ENCODE measurements at regions not wholly inside any gene's neighbourhood (a gene's known extent, or its start where the extent isn't known, plus 50 kb on each side); places are given as distances from the start of the nearest gene placed in this dataset.
"Not testable (repeated sequence)": the region's sequence is repeated elsewhere in the genome, so short reads cannot be mapped to it uniquely, and the experiment has no call there.

DNA sequence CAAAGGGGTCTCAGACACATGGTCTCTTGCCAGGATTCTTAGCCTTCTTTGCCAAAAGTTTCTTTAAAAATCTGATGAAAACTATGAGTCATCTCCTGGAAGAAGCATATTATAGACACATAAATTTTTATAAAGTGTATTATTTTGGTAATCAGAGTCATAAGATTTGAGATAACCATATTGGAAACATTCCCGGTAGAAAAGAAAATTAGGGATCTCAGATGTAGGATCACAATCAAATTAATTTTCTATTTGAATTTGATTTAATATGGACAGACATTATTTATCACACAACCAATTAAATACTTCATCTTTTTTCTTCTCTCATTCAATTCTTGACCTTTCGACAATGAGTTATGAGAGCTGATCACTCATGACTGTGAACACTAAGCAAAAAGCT, 347.7 kb upstream of the CDH8 start:
- DNase-seq (ENCODE audit: low spot score) (no peak), FAIRE-seq (no peak)

DNA sequence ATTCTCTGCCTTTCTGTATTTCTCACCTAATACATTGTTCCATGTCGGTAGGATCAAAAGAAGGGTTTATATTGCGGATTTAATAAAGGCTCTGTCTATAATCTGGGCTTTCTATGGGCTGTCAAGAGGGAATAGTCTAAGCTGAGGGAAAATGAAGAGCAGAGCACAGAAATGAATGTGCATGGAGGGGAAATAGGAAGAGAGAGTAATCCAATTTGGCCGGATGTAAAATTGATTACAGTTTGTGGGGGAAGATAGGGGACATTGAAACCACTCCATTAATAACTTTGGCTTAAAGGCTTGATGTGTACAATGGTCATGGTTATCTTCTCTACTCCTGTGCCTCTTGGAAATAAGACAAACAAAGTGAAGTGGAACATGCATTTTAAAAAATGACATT, 334.2 kb upstream of the CDH8 start:
- FAIRE-seq (no peak), DNase-seq (ENCODE audit: low spot score) (no peak)

DNA sequence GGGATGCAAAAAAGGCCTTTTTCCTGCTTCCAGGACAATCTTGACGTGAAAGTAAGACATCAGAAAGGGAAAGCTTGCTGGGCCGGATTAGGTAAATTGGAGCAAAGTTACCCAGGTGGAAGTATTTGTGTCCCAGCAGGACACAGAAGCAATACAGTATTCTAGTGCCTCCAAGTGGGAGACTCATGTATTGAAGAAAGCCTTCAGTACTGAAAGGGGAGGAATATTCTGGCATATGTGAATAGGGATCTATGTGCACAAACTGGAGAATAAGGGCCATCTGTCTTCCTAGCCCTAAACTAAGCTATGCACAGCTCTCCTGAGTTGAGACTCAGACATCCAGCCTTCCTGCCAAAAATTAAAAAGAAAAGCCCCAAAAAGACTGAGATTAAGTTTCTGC, 327.3 kb upstream of the CDH8 start:
- DNase-seq (ENCODE audit: low spot score) (no peak), FAIRE-seq (no peak)

DNA sequence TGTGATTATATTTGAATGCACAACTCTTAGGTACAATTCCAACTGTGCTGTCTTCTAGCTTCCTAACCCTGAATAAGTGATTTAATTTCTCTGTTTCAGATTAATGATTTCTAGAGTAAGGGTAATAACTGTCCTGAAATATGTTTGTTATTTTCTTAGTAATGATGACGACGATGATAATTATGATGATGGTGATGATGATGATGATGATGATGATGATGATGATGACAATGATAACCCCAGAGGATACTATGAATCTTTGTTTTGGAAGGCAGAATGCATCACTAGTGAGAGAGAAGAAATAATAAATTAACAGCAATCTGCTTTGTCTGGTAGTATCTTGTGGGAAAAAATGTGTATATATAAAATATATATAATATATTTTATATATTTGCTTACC, 317.1 kb upstream of the CDH8 start:
- DNase-seq (ENCODE audit: low spot score): no peak
- no peak for FAIRE-seq

DNA sequence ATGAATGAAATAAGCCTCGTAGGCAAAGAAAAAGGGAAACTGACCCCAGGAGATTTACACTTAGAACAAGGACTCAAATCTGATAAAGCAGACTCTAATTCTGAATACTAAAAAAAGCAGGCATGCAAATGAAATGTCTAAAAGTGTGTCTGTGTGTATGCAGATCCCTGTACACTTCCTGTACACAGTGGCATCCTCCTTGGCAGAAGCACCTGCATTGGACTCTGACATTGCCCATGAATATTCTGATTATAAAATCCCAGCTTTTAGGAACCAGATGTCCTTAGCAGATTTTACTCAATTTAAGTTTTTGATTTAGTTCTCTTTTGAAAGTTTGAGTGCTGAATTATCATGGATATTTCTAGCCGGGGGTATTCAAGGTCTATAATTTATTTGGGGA, 306.0 kb upstream of the CDH8 start:
- no peak for FAIRE-seq
- no peak for DNase-seq (ENCODE audit: low spot score)

DNA sequence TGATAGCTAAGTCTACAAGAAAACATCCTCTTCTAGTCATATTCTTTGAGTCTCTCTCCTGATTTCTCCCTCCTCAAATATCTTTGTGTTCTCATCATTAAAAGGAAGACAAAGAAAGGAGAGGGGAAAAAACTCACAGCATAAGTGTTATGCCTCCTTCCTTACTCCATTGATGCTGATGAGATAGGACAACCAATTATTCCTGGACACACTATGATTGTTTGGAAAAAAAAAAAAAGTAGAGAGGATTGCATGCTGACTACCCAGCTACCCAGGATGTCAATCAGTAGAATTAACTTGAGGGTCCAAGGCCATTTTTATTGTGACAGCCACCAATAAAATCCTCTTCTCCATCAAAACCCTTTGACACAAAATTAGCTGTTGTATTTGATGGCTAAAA, 299.1 kb upstream of the CDH8 start:
- no peak for FAIRE-seq
- DNase-seq (ENCODE audit: low spot score): no peak

DNA sequence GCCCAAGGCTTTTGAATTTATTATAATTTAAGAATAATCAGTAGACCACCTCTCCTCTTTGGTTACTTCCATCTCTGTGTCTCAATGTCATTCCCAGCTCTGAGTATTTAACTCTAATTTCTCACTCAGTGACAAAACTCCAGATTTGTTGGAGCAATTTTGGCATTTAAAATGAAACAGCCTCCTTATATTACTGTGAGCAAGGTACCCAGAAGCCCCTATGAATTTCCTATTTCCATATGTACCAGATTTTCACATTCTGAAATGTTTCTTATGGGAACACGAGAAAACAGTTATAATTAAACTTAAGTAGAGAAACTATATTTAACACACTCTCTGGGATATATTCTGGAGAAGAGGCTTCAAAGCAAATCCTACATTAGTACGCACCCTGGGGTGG, 285.4 kb upstream of the CDH8 start:
- no peak for FAIRE-seq
- DNase-seq (ENCODE audit: low spot score): no peak

DNA sequence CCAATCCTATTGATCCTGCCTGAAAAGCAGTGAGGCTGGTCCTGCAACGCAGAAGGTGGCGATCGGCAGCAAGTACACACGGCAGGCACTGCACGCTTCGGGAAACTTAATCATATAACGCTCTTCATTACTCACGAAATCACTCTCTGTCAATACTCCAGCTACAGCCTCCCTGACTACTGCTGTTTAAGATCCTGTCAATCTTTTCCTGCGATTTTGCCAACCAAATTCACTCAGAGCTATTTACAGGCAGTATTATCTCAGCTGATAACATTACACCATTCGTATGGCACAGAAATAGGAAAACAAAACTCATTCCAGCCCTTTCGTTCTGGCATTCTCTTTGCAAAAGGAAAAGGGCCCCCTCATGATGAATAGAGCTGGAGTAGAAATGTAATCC, 262.4 kb upstream of the CDH8 start:
- DNase-seq (ENCODE audit: low spot score): no peak
- no peak for FAIRE-seq

DNA sequence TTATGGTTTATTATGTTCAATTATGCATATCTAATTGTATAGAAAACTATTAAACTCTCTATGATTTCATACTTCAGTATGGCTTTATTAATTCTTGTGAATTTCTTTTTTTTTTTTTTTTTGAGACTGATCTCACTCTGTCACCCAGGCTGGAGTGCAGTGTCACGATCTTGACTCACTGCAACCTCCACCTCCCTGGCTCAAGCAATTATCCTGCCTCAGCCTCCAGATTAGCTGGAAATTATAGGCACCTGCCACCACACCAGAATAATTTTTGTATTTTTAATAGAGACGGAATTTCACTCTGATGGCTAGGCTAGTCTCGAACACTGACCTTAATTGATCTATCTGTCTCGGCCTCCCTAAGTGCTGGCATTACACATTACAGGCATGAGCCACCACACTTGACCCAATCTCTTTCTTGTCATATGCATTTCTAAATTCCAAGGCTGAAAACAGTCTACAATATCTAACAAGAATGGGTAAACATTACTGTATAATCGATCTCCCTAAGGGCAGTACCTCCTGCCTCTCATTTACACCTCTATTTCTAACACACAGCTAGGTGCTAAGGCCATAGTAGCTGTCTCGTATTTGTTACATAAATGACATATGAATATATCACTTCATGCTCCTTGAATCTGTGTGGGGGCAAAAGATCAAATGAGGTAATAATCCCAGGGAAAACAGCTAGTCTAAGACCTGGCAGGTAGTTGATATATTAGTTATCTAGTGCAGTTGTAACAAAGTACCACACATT, 258.2 kb upstream of the CDH8 start:
- no peak for FAIRE-seq
- no peak for DNase-seq (ENCODE audit: low spot score)

DNA sequence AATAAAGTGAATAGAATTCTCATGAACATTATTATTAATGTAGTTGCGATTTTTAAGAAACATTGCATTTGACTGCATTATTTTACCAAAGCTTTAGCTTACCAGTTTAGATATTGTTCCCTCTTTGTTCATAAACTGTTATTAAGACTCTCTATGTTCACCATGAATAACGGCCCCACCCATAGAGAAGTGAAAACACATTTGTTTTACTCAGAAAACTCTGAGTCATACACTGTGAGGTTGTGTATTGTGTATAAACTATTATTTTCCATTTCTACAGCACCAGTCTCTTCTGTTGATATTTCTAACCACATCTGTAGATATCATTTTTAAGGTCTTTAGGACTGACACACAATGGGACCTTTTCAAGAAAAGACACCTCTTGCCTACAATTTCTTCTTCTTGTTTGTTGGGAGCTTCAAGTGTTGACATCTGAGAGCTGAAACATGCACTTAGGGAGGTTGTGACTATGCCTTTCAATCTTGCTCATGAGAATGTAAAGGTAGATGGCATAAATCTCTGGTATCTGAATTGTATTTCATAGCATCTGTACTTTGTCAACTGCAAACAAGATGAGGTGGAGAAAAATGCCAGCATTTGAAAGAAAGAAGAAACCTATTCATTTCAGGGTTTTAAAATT, 252.9 kb upstream of the CDH8 start:
- no peak for FAIRE-seq

DNA sequence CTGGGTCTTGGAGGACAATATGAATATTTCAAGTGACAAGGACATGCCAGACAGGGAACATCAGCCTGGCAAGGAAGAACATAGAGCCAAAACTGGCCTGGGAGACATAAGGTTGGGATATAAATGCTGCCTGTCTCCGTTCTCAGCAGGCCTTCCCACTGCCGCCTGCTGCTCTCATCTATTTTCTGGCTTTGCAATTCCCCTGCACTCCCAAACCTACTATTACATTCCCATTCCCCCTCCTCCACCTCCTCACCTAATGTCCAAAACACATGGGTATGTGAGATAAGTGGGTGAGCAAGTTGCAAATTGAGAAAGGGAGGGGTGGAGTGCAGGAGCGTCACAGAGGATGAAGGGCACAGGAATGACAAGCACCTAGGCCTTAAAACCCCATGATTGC, 244.3 kb upstream of the CDH8 start:
- FAIRE-seq (no peak), DNase-seq (ENCODE audit: low spot score) (no peak)

More for the DNA sequence above, 252.9 kb upstream of the CDH8 start:
- DNase-seq (ENCODE audit: low spot score): no peak

DNA sequence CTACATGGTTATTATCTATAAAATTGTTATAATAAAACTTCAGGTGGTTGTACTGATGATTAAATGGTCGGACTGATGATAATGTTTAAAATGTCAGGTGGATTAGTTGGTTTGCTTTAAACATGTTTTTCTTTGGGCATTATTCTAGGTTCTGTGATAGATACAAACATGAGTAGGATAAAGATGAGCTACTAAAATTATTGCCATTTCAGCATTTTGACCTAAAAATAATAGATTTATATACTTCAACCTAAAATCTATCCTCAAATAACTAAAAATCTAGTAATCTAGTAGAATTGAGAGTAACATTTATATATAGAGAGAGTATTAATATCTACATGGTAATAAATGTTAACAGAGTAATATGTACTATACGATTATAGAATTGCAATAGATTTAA, 241.7 kb upstream of the CDH8 start:
- DNase-seq (ENCODE audit: low spot score) (no peak), FAIRE-seq (no peak)

DNA sequence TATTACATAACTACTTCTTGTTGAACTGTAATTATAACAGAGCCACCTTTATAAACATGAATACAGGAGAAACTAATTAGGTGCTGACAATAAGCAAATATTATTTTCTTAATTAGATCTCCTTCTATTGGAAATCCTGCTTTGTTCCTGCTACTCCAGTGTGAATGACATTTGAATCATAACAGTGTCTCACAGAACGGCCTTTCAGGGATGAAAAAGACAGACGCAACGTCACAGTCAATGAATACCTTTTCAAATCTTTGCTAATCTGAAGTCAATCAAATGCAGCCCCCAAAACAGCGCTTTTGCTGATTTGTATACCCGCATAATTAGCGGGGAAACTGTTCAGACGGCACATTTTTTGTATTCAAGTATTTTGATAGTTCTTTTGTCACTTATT, 240.4 kb upstream of the CDH8 start:
- no peak for FAIRE-seq

DNA sequence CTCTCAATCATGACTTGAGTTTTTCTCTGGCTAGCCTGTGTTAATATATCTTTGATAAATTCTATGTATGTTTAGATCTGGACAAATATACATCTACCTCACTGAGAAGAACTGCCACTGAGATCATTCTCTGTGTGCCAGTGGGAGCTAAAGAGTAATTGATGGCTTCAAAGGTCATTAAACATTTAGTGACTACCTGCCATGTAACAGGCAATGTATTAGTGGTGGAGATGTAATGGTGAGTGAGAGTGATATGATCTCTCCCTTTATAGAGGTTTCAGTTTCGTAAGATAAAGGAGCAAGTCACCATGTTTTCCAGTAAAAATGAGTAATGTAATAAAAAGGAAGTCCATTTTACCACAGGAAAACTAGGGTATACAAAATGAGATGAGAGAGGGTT, 235.8 kb upstream of the CDH8 start:
- DNase-seq (ENCODE audit: low spot score) (no peak), FAIRE-seq (no peak)

More for the DNA sequence above, 240.4 kb upstream of the CDH8 start:
- no peak for DNase-seq (ENCODE audit: low spot score)

DNA sequence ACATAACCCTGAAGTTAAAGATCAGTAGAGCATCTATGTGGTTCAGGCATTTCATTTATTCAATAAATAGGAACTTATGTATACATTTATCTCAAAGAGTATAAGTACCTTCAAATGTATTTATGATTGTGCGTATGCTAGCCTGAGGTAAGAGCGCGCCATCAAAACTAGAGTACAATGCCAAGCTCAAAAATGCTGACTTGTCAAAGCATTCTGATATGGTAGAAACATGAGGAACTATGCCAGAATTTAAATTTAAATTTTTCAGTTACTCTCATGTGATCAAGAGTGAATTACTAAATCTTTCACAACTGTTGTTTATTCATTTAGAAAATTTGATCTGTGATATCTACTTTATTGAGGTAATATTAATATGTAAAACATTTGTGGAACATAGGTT, 225.5 kb upstream of the CDH8 start:
- DNase-seq (ENCODE audit: low spot score) (no peak), FAIRE-seq (no peak)

DNA sequence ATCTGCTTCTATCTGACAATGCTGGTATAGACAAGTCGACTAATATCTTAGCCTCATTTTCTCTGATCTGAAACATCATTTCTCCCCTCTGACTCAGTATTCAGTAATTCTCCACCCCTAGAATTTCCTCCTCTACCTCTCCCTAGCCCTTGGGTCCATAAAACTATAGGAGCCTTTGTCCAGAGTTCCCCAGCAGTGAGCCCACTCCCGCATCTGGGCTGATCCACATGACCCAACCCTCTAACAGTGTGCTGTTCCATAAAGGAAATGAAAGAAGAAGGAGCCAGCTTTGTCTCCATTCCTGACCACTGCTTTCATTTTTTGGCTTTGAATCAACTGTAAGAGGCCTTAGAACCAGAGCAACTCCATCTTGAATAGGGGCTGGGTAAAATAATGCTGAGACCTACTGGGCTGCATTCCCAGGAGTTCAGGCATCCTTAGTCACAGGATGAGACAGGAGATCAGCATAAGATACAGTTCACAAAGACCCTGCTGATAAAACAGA, 222.7 kb upstream of the CDH8 start:
- FAIRE-seq; DNase-seq (ENCODE audit: low spot score): not testable (repeated sequence)

DNA sequence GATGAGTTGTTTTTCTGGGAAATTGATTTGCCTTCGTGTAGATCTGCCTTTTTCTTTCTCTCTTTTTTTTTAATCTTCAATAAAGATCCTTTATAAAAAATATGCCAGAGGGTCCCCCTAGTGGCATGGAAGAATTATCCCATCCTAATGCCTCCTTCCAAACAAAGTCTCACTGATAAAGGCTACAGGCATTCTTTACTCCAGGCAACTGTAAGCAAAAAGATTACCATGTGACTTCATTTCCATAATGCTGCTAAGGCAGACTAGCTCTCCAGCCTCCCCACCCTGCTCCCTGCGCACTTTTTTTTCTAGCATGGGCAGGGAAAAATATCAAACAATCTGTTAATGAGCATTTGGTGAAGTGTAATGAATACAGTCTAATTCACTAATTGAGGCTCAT, 220.2 kb upstream of the CDH8 start:
- FAIRE-seq: no peak

DNA sequence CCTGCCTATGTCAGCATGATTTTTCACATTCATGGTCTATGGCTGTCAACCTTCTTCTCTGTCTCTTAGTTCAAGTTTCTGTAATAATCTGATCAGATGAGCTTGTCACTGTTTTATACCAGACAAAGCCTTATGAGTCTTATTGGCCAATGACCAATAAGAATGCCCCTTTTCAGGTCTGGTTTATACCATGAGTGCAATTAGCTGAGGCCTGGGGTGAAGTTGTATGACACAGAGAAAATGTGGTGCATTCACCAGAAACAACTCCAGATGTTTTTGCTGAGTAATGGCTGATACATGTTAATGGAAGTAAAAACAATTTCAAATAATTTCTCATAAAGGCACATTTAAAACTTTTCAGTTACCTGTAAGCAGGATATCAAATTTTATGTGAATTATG, 218.6 kb upstream of the CDH8 start:
- FAIRE-seq (no peak), DNase-seq (ENCODE audit: low spot score) (no peak)

More for the DNA sequence above, 220.2 kb upstream of the CDH8 start:
- no peak for DNase-seq (ENCODE audit: low spot score)

DNA sequence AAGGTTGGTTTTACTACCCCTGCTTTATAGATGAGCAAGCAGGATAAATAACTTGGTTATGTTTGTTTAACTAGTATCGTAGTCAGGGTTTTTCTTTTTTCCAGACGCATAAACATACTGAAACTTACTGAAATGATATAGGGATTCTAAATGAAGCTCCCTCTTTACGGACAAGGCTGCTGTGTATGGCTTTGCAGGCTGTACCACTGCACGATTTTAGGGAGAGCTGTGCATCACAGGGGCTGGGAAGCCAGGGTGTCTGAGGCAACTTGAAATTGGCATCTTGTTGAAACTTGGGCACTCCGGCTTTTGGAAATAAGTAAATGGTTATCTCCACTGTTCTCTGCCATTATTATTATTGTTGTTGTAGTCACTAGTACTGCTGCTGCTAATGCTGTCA, 218.1 kb upstream of the CDH8 start:
- no peak for DNase-seq (ENCODE audit: low spot score)

DNA sequence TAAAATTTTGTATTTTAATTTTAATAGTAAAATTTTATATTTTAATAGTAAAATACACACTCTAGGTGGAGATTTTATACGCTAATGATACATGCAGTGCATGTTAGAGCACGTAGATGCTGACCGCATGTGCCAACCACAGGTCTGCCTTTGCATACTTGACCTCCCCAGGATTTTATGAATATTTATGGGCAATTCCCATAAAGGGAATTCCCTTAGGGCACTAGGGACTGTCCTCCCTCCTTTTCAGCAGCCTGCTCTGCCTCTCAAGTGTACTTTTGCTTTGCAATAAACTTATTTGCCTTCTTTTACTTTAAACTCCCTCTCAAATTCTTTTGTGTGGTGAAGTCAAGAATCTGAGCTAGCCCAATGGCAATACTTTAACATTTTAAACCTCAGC, 217.7 kb upstream of the CDH8 start:
- FAIRE-seq (no peak), DNase-seq (ENCODE audit: low spot score) (no peak)

More for the DNA sequence above, 218.1 kb upstream of the CDH8 start:
- FAIRE-seq: no peak

DNA sequence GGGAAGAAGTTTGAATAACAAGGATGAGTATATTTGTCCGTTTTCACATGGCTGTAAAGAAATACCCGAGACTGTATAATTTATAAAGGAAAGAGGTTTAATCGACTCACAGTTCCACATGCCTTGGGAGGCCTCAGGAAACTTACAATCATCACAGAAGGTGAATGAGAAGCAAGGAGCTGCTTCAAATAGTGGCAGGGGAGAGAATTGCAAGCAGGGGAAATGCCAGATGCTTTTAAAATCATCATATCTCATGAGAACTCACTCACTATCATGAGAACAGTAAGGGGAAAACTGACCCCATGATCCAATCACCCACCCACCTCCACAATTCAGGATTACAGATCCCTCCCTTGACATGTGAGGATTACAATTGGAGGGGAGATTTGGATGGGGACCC, 212.8 kb upstream of the CDH8 start:
- DNase-seq (ENCODE audit: low spot score) (no peak), FAIRE-seq (no peak)

DNA sequence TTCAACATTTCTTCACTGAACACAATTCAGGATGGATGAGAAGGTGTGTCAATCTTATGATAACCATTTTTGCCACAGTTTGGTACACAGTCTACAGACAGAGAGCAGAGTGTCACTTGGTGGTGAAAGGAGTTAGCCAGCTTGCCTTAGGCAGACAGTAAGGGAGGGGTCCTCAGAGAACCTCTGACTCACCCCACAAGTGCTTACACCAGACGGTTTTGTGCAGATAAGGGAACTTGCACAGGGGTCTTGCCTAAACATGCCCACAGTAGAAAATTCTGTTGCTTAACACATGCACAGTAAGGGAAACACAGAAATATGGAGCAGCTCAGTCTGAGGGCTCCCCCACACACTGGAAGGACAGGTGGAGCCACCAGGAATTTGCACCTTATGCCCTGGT, 204.5 kb upstream of the CDH8 start:
- DNase-seq (ENCODE audit: low spot score) (no peak), FAIRE-seq (no peak)

DNA sequence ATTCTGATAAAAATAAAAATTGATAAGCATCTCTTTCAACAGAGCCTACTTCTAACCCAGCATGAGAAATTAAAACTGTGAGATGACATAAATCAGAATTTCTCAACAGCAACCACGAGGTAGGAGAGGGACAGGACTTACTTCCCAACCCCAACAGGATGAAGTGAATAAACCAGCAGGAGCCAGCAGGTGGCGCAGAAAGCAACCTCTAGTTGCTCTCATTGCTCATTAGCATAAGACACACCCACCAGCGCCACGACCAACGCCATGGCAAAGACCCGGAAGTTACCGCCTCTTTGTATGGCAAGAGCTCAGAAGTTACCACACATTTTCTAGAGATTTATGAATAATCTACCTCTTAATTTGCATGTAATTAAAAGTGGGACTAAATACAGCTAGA, 189.4 kb upstream of the CDH8 start:
- DNase-seq (ENCODE audit: low spot score) (peak; percentile 55), FAIRE-seq (peak; percentile 45)
